ENCODE measurements at regions not wholly inside any gene's neighbourhood (a gene's known extent, or its start where the extent isn't known, plus 50 kb on each side); places are given as distances from the start of the nearest gene placed in this dataset.
A peak's percentile ranks its signal among the peaks of the same experiment; 100 is the strongest.

- peak; percentile 96 for DNase-seq
Measured at GRCh38 chr5:60248901-60249300, 355.4 kb upstream of the PDE4D start.

GRCh38 chr5:60243713-60244112 lies 350.2 kb upstream of the PDE4D start:
- DNase-seq = peak; percentile 30

- DNase-seq = peak; percentile 70
Measured at GRCh38 chr5:60232036-60232795, 338.7 kb upstream of the PDE4D start.

- DNase-seq = no peak
Measured at GRCh38 chr5:60230456-60230855, 336.9 kb upstream of the PDE4D start.

GRCh38 chr5:60229691-60230185 lies 336.2 kb upstream of the PDE4D start:
- no peak for DNase-seq

GRCh38 chr5:60228676-60229075 lies 335.1 kb upstream of the PDE4D start:
- no peak for DNase-seq

- no peak for DNase-seq
Measured at GRCh38 chr5:60226128-60226527, 332.6 kb upstream of the PDE4D start.

- DNase-seq = no peak
Measured at GRCh38 chr5:60223342-60223741, 329.8 kb upstream of the PDE4D start.

- peak; percentile 35 for DNase-seq
Measured at GRCh38 chr5:60219921-60220320, 326.4 kb upstream of the PDE4D start.

GRCh38 chr5:60210810-60211209 lies 317.3 kb upstream of the PDE4D start:
- no peak for DNase-seq

- no peak for DNase-seq
Measured at GRCh38 chr5:60209146-60209840, 315.8 kb upstream of the PDE4D start.

- no peak for DNase-seq
Measured at GRCh38 chr5:60208716-60209115, 315.2 kb upstream of the PDE4D start.

GRCh38 chr5:60207040-60207439 lies 313.5 kb upstream of the PDE4D start:
- peak; percentile 15 for DNase-seq

GRCh38 chr5:60206234-60206633 lies 312.7 kb upstream of the PDE4D start:
- DNase-seq = no peak

GRCh38 chr5:60205071-60205470 lies 311.5 kb upstream of the PDE4D start:
- no peak for DNase-seq

- no peak for DNase-seq
Measured at GRCh38 chr5:60196385-60197113, 303.0 kb upstream of the PDE4D start.

- no peak for DNase-seq
Measured at GRCh38 chr5:60195551-60195950, 302.0 kb upstream of the PDE4D start.

GRCh38 chr5:60195083-60195482 lies 301.6 kb upstream of the PDE4D start:
- no peak for DNase-seq

- no peak for DNase-seq
Measured at GRCh38 chr5:60185231-60186099, 291.9 kb upstream of the PDE4D start.

- DNase-seq = no peak
Measured at GRCh38 chr5:60184606-60185005, 291.1 kb upstream of the PDE4D start.

GRCh38 chr5:60183881-60184280 lies 290.4 kb upstream of the PDE4D start:
- no peak for DNase-seq

- DNase-seq = no peak
Measured at GRCh38 chr5:60178101-60178500, 284.6 kb upstream of the PDE4D start.

GRCh38 chr5:60177596-60177995 lies 284.1 kb upstream of the PDE4D start:
- DNase-seq = no peak
